GM12878 (cell line): ENCODE measurements at regions not wholly inside any gene's neighbourhood (a gene's known extent, or its start where the extent isn't known, plus 50 kb on each side); places are given as distances from the start of the nearest gene placed in this dataset.

ENCODE experiments used
- ATAC-seq: fragments of 200-7000 bp; cut with Tn5 transposase; 3 replicates; pipeline ENCODE4 v1.9.1; 2020; ENCODE audit warnings: mild to moderate bottlenecking, moderate library complexity
- BruUV-seq: library from RNA; stranded (reverse); fragments of 400-500 nt; replicated peaks from 2 replicates; lab custom pipeline; 2021; lab: Mats Ljungman, UMichigan
- CTCF ChIA-PET: fragments of 300-600 bp; sonication (Branson Sonifier 250); formaldehyde crosslinking; extraction: SDS; loops from one replicate; lab custom pipeline; 2021; ENCODE audit warnings: inconsistent platforms; lab: Yijun Ruan, JAX
- POLR2A ChIA-PET: fragments of 350-600 bp; formaldehyde crosslinking; extraction: SDS; loops from one replicate; lab custom pipeline; 2021; ENCODE audit warnings: inconsistent platforms; lab: Charles Lee
- RAD21 ChIA-PET: fragments of 300-600 bp; sonication (Branson Sonifier 250); formaldehyde crosslinking; loops from one replicate; lab custom pipeline; 2023; ENCODE audit warnings: antibody characterized with exemption; ENCODE audit not compliant: unreplicated experiment; lab: Charles Lee
- SMC1A ChIA-PET: fragments of 300-600 bp; sonication (Branson Sonifier 250); formaldehyde crosslinking; loops from one replicate; lab custom pipeline; 2023; ENCODE audit not compliant: unreplicated experiment, uncharacterized antibody; lab: Charles Lee
- DNase-seq: peaks from one replicate; pipeline ENCODE4 v3.0.0-alpha.2; 2011; ENCODE audit warnings: low read depth, low spot score
- FAIRE-seq: peaks from 3 replicates; lab custom pipeline; 2011; peaks lifted over from hg19 to GRCh38; lab: Jason Lieb, UNC
- H2AFZ ChIP-seq: 2 replicates; pipeline ENCODE4 v1.6.0; 2011; ENCODE audit warnings: low read depth, low read length, control low read depth; ENCODE audit not compliant: control insufficient read depth
- H3K27ac ChIP-seq: 2 replicates; pipeline ENCODE4 v1.5.1; 2011; ENCODE audit warnings: control low read depth; ENCODE audit not compliant: control insufficient read depth, insufficient read depth
- H3K27me3 ChIP-seq, 2 experiments: replicated peaks in 1 of 2; 2 replicates each; pipeline versions ENCODE4 v1.6.0 to v1.6.1; 2011; ENCODE audit warnings: low read length in 1 of 2; ENCODE audit not compliant: control insufficient read depth in 2 of 2, insufficient read depth in 2 of 2
- H3K36me3 ChIP-seq, 2 experiments: 2 replicates each; pipeline ENCODE4 v1.5.1; 2011; ENCODE audit warnings: low read length in 1 of 2; ENCODE audit not compliant: control insufficient read depth in 2 of 2, insufficient read depth in 2 of 2
- H3K4me1 ChIP-seq: 2 replicates; pipeline ENCODE4 v1.6.1; 2011; ENCODE audit warnings: mild to moderate bottlenecking, low read length, moderate library complexity, mixed read lengths; ENCODE audit not compliant: control insufficient read depth, insufficient read depth
- H3K4me2 ChIP-seq: 2 replicates; pipeline ENCODE4 v1.6.0; 2011; ENCODE audit warnings: control low read depth; ENCODE audit not compliant: control insufficient read depth, insufficient read depth
- H3K4me3 ChIP-seq: fragments of 200-600 bp; sonication (generic); 2 replicates; pipeline ENCODE4 v1.5.1; 2016
- H3K79me2 ChIP-seq: 2 replicates; pipeline ENCODE4 v1.6.0; 2011; ENCODE audit warnings: low read length; ENCODE audit not compliant: control insufficient read depth, insufficient read depth
- H3K9ac ChIP-seq: 2 replicates; pipeline ENCODE4 v1.8.0; 2011; ENCODE audit warnings: low read length, control low read depth, mixed read lengths; ENCODE audit not compliant: control insufficient read depth, insufficient read depth
- H3K9me3 ChIP-seq: replicated peaks from 3 replicates; pipeline ENCODE4 v1.5.1; 2011; ENCODE audit warnings: mild to moderate bottlenecking, low read length; ENCODE audit not compliant: control insufficient read depth, insufficient read depth
- H4K20me1 ChIP-seq: 2 replicates; pipeline ENCODE4 v1.6.0; 2011; ENCODE audit not compliant: control insufficient read depth, insufficient read depth
- CHD1 ChIP-seq: IDR thresholded peaks from 2 replicates; pipeline ENCODE4 v1.6.1; 2012; ENCODE audit warnings: low read depth, low read length, improper control_type of control experiment
- PBX3 ChIP-seq: IDR thresholded peaks from 2 replicates; pipeline ENCODE4 v1.6.1; 2011; ENCODE audit warnings: mild to moderate bottlenecking, low read depth, low read length, moderate library complexity; ENCODE audit not compliant: insufficient replicate concordance
- RCOR1 ChIP-seq: conservative IDR thresholded peaks from 2 replicates; pipeline ENCODE4 v1.6.1; 2012; ENCODE audit warnings: low read depth, low read length, improper control_type of control experiment
- WGBS: methylation state at CpG from one replicate; pipeline ENCODE4 v1.1.6; 2016; ENCODE audit warnings: low lambda C conversion rate; ENCODE audit not compliant: insufficient replicate concordance, insufficient coverage; ENCODE audit errors: missing lambda C conversion rate; 5-methylcytosine and 5-hydroxymethylcytosine counted together
- in situ Hi-C: fragments of 300-500 bp; cut with MboI; formaldehyde crosslinking; loops from 9 replicates; pipeline ENCODE4 v1.14.3; 2018; ENCODE audit warnings: mixed read lengths
- intact Hi-C: fragments of 100-400 bp; cut with micrococcal nuclease; formaldehyde crosslinking; loops from one replicate; pipeline ENCODE4 v1.14.2; 2022; ENCODE audit not compliant: unreplicated experiment
- TF ChIP-seq, protein P1 (sequence below): fragments of 450-650 bp; IDR thresholded peaks from 2 replicates; pipeline ENCODE4 v1.6.1; 2017; ENCODE audit warnings: antibody characterized with exemption, mild to moderate bottlenecking, moderate library complexity

DNA sequence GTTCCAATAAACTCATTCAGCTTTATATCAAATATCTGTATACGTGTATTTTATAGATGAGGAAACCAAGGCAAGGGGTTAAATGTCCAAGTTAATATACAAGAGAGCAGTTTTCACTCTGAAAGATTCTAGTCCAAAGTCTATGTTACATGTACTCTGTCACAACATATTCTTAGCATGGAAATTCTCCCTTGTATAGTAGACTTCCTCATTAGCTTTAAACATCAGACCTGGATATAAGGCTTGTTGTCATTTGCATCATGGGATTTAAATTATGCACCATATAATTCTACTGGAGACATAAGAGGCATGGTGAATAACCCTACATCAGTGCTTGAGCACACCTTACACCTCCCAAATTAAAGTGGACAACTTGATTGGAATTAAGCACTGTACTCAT lies 681.9 kb upstream of the CCDC179 start:
- H4K20me1 ChIP-seq = no peaks in the 10 kb centered on the region
- ChIA-PET SMC1A (interaction anchor here (0.9 to 2.5 kb wide), 4 partner anchors 14 to 521 kb away, joined by 3 to 5 read pairs (median 4); no protein-coding TSS in a partner anchor), RAD21 (no interaction called here), CTCF (interaction anchor here (2.1 to 3.7 kb wide), 2 partner anchors 429 to 521 kb away, joined by 6 to 33 read pairs; no protein-coding TSS in a partner anchor), POLR2A (no interaction called here)
- H3K27me3 ChIP-seq = no peaks in the 10 kb centered on the region
- H3K4me1 ChIP-seq = no peaks in the 10 kb centered on the region
- DNase-seq = no peak
- FAIRE-seq = no peak
- ATAC-seq = no peak
- TF ChIP-seq CHD1 (no peak), PBX3 (no peak), RCOR1 (no peak)
- TF ChIP-seq, protein P1, sequence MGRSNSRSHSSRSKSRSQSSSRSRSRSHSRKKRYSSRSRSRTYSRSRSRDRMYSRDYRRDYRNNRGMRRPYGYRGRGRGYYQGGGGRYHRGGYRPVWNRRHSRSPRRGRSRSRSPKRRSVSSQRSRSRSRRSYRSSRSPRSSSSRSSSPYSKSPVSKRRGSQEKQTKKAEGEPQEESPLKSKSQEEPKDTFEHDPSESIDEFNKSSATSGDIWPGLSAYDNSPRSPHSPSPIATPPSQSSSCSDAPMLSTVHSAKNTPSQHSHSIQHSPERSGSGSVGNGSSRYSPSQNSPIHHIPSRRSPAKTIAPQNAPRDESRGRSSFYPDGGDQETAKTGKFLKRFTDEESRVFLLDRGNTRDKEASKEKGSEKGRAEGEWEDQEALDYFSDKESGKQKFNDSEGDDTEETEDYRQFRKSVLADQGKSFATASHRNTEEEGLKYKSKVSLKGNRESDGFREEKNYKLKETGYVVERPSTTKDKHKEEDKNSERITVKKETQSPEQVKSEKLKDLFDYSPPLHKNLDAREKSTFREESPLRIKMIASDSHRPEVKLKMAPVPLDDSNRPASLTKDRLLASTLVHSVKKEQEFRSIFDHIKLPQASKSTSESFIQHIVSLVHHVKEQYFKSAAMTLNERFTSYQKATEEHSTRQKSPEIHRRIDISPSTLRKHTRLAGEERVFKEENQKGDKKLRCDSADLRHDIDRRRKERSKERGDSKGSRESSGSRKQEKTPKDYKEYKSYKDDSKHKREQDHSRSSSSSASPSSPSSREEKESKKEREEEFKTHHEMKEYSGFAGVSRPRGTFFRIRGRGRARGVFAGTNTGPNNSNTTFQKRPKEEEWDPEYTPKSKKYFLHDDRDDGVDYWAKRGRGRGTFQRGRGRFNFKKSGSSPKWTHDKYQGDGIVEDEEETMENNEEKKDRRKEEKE = no peak
- H3K9me3 ChIP-seq = no peaks in the 10 kb centered on the region
- intact Hi-C loops (loop anchor here (5.0 kb wide), 1 partner anchor 430 kb away; no protein-coding TSS in a partner anchor), in situ Hi-C loops (no loop called here)
- no peak overlapping the region for H3K9ac ChIP-seq
- no peak overlapping the region for H3K4me2 ChIP-seq
- no TSS peak for BruUV-seq
- H3K79me2 ChIP-seq = no peaks in the 10 kb centered on the region
- no peak overlapping the region for H2AFZ ChIP-seq
- 0% methylated on average over 1 of the region's 1 CpG for WGBS
- no peak overlapping the region for H3K4me3 ChIP-seq
- no peak overlapping the region for H3K27ac ChIP-seq
- no peaks in the 10 kb centered on the region for H3K36me3 ChIP-seq
